ENCODE measurements at regions not wholly inside any gene's neighbourhood (a gene's known extent, or its start where the extent isn't known, plus 50 kb on each side); places are given as distances from the start of the nearest gene placed in this dataset.

DNA sequence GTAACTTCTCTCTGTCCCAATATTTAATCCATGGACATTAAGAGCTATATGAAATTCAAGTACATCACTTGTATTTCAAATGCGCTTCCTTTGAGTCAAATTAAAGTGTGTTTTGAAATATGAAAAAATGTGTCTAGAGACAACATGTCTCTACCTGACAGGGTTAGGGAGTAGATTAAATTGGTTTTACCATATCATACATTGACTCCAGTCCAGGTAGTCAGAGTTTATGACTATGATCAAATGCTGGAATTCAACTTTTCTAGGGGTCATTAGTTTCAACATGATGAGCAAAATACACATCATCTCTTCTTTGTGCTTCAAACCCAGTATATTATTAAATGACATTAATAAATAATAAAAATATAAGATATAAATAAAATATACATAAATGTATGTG is 259.2 kb downstream of the CDH10 start:
- Histone ChIP-seq H3K4me3 (no peak overlapping the region), H3K36me3 (ENCODE audit: control insufficient read depth, insufficient read depth, low read length) (no peaks in the 10 kb centered on the region), H3K9me3 (replicated peaks; ENCODE audit: control insufficient read depth, insufficient read depth, low read depth, low read length) (no peaks in the 10 kb centered on the region; the same call in 1 of the 2 replicates), H3K4me2 (ENCODE audit: insufficient read depth, low read length) (no peak overlapping the region), H3K27me3 (ENCODE audit: control insufficient read depth in 2 of 2, insufficient read depth in 2 of 2, low read length in 2 of 2) (no peaks in the 10 kb centered on the region), H3K79me2 (ENCODE audit: control insufficient read depth, insufficient read depth, low read length) (no peaks in the 10 kb centered on the region), H4K20me1 (replicated peaks; ENCODE audit: control insufficient read depth, insufficient read depth, low read length) (no peaks in the 10 kb centered on the region), H3K4me1 (replicated peaks in 1 of 2; ENCODE audit: control insufficient read depth in 2 of 2, insufficient read depth in 2 of 2, low read length in 2 of 2) (no peaks in the 10 kb centered on the region), H3K9ac (ENCODE audit: insufficient read depth in 1 of 2, low read depth in 2 of 2, low read length in 2 of 2) (no peak overlapping the region), H2AFZ (ENCODE audit: low read depth, low read length) (no peak overlapping the region), H3K27ac (ENCODE audit: extremely low read depth, low read depth, low read length) (no peak overlapping the region), H3K9me1 (ENCODE audit: control insufficient read depth, insufficient read depth, low read length) (no peaks in the 10 kb centered on the region)
- DNase-seq (ENCODE audit: extremely low read depth in 1 of 4, low spot score in 3 of 4) (no peak), FAIRE-seq (no peak), ATAC-seq (no peak)
- 0% methylated on average over 1 of the region's 1 CpG for WGBS (ENCODE audit: insufficient coverage, low coverage, missing lambda C conversion rate)
- in situ Hi-C loops (cut with MboI): no loop called here
- TF ChIP-seq MYNN (IDR thresholded peaks at IDR 0.05) (no peak), MYNN (CRISPR knock-in tag; IDR thresholded peaks at IDR 0.05) (no peak), TEAD4 (IDR thresholded peaks at IDR 0.05; ENCODE audit: low read length) (no peak), TEAD4 (CRISPR knock-in tag; IDR thresholded peaks at IDR 0.05; ENCODE audit: borderline replicate concordance) (no peak), FOXM1 (IDR thresholded peaks at IDR 0.05; ENCODE audit: low read depth) (no peak), FOXM1 (CRISPR knock-in tag; IDR thresholded peaks at IDR 0.05; ENCODE audit: low read depth) (no peak), SRSF1 (IDR thresholded peaks at IDR 0.05; ENCODE audit: low read depth, low read length) (no peak)
- TF ChIP-seq, protein P1, sequence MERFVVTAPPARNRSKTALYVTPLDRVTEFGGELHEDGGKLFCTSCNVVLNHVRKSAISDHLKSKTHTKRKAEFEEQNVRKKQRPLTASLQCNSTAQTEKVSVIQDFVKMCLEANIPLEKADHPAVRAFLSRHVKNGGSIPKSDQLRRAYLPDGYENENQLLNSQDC (CRISPR knock-in tag; IDR thresholded peaks at IDR 0.05): no peak
- TF ChIP-seq, protein P2, sequence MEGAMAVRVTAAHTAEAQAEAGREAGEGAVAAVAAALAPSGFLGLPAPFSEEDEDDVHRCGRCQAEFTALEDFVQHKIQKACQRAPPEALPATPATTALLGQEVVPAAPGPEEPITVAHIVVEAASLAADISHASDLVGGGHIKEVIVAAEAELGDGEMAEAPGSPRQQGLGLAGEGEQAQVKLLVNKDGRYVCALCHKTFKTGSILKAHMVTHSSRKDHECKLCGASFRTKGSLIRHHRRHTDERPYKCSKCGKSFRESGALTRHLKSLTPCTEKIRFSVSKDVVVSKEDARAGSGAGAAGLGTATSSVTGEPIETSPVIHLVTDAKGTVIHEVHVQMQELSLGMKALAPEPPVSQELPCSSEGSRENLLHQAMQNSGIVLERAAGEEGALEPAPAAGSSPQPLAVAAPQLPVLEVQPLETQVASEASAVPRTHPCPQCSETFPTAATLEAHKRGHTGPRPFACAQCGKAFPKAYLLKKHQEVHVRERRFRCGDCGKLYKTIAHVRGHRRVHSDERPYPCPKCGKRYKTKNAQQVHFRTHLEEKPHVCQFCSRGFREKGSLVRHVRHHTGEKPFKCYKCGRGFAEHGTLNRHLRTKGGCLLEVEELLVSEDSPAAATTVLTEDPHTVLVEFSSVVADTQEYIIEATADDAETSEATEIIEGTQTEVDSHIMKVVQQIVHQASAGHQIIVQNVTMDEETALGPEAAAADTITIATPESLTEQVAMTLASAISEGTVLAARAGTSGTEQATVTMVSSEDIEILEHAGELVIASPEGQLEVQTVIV (CRISPR knock-in tag; IDR thresholded peaks at IDR 0.05; ENCODE audit: borderline replicate concordance): no peak
- TF ChIP-seq, protein P3, sequence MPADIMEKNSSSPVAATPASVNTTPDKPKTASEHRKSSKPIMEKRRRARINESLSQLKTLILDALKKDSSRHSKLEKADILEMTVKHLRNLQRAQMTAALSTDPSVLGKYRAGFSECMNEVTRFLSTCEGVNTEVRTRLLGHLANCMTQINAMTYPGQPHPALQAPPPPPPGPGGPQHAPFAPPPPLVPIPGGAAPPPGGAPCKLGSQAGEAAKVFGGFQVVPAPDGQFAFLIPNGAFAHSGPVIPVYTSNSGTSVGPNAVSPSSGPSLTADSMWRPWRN (IDR thresholded peaks at IDR 0.05; ENCODE audit: low read depth): no peak
- TF ChIP-seq, protein P4, sequence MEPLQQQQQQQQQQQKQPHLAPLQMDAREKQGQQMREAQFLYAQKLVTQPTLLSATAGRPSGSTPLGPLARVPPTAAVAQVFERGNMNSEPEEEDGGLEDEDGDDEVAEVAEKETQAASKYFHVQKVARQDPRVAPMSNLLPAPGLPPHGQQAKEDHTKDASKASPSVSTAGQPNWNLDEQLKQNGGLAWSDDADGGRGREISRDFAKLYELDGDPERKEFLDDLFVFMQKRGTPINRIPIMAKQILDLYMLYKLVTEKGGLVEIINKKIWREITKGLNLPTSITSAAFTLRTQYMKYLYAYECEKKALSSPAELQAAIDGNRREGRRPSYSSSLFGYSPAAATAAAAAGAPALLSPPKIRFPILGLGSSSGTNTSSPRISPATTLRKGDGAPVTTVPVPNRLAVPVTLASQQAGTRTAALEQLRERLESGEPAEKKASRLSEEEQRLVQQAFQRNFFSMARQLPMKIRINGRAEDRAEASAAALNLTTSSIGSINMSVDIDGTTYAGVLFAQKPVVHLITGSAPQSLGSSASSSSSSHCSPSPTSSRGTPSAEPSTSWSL (CRISPR knock-in tag; IDR thresholded peaks at IDR 0.05; ENCODE audit: borderline replicate concordance): no peak
- TF ChIP-seq, protein P5, sequence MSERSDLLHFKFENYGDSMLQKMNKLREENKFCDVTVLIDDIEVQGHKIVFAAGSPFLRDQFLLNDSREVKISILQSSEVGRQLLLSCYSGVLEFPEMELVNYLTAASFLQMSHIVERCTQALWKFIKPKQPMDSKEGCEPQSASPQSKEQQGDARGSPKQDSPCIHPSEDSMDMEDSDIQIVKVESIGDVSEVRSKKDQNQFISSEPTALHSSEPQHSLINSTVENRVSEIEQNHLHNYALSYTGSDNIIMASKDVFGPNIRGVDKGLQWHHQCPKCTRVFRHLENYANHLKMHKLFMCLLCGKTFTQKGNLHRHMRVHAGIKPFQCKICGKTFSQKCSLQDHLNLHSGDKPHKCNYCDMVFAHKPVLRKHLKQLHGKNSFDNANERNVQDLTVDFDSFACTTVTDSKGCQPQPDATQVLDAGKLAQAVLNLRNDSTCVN (CRISPR knock-in tag; IDR thresholded peaks at IDR 0.05): no peak
- ChIA-PET CTCF (ENCODE audit: low intra/inter-chr PET ratio) (no interaction called here), POLR2A (no interaction called here)
- BruUV-seq (replicated peaks): no TSS peak
- intact Hi-C loops (cut with micrococcal nuclease): no loop called here
